HCT116 (cell line): ENCODE measurements at regions not wholly inside any gene's neighbourhood (a gene's known extent, or its start where the extent isn't known, plus 50 kb on each side); places are given as distances from the start of the nearest gene placed in this dataset.

ENCODE experiments used
- CTCF ChIP-seq, 3 experiments: fragments of 200-600 bp in 1 of 3; sonication (generic) in 1 of 3; IDR thresholded peaks in 2 of 3; conservative IDR thresholded peaks in 1 of 3; 2 replicates each; pipeline ENCODE4 v1.5.1; 2012 to 2017; ENCODE audit warnings: low read depth in 2 of 3, low read length in 2 of 3, antibody characterized with exemption in 1 of 3, borderline replicate concordance in 1 of 3, control low read depth in 1 of 3, mild to moderate bottlenecking in 1 of 3, mixed read lengths in 1 of 3, mixed run types in 1 of 3, moderate library complexity in 1 of 3; ENCODE audit not compliant: insufficient read depth in 1 of 3
- ELF1 ChIP-seq: IDR thresholded peaks from 2 replicates; pipeline ENCODE4 v1.6.1; 2012; ENCODE audit warnings: low read depth, borderline replicate concordance
- EZH2 ChIP-seq: fragments of 200-600 bp; sonication (generic); IDR thresholded peaks from 2 replicates; pipeline ENCODE4 v1.6.1; 2017; ENCODE audit warnings: antibody characterized with exemption, mixed run types
- EZH2phosphoT487 ChIP-seq: fragments of 200-600 bp; IDR thresholded peaks from 2 replicates; pipeline ENCODE4 v1.6.1; 2018; ENCODE audit warnings: antibody characterized with exemption, borderline replicate concordance
- FOSL1 ChIP-seq: IDR thresholded peaks from 2 replicates; pipeline ENCODE4 v1.6.1; 2012; ENCODE audit warnings: low read depth
- JUND ChIP-seq: IDR thresholded peaks from 2 replicates; pipeline ENCODE4 v1.6.1; 2012
- POLR2A ChIP-seq: IDR thresholded peaks from 2 replicates; pipeline ENCODE4 v1.7.0; 2011; ENCODE audit warnings: borderline replicate concordance; ENCODE audit not compliant: insufficient read depth, insufficient read length; ENCODE audit errors: extremely low read depth
- RAD21 ChIP-seq: IDR thresholded peaks from 2 replicates; pipeline ENCODE4 v1.6.1; 2012; ENCODE audit warnings: low read depth, mild to moderate bottlenecking
- REST ChIP-seq: IDR thresholded peaks from 2 replicates; pipeline ENCODE4 v1.6.1; 2012; ENCODE audit warnings: low read depth
- SRF ChIP-seq: IDR thresholded peaks from 2 replicates; pipeline ENCODE4 v1.6.1; 2012; ENCODE audit warnings: low read depth
- TCF7L2 ChIP-seq: IDR thresholded peaks from 2 replicates; pipeline ENCODE4 v1.7.0; 2011; ENCODE audit warnings: borderline replicate concordance, inconsistent platforms; ENCODE audit not compliant: insufficient read depth, insufficient read length; ENCODE audit errors: extremely low read depth
- YY1 ChIP-seq: IDR thresholded peaks from 2 replicates; pipeline ENCODE4 v1.6.1; 2011; ENCODE audit warnings: low read length, low read depth, moderate library complexity, mild to moderate bottlenecking; ENCODE audit not compliant: insufficient replicate concordance; ENCODE audit errors: extremely low read depth
- ZBTB33 ChIP-seq: IDR thresholded peaks from 2 replicates; pipeline ENCODE4 v1.6.1; 2011; ENCODE audit warnings: mild to moderate bottlenecking, low read length, moderate library complexity; ENCODE audit not compliant: insufficient replicate concordance; ENCODE audit errors: extremely low read depth

- no peak for TF ChIP-seq CTCF (IDR thresholded peaks at IDR 0.05 in 2 of 3, conservative IDR thresholded peaks at IDR 0.05 in 1 of 3; ENCODE audit: borderline replicate concordance in 1 of 3, insufficient read depth in 1 of 3, low read depth in 2 of 3, low read length in 2 of 3)
- no peak for TF ChIP-seq EZH2phosphoT487
- no peak for TF ChIP-seq YY1
- no peak for TF ChIP-seq POLR2A
- TF ChIP-seq RAD21 = no peak
- TF ChIP-seq ELF1 = no peak
- no peak for TF ChIP-seq FOSL1
- no peak for TF ChIP-seq JUND
- TF ChIP-seq REST = no peak
- no peak for TF ChIP-seq TCF7L2
- TF ChIP-seq EZH2 = no peak
- TF ChIP-seq ZBTB33 = no peak
- TF ChIP-seq SRF = no peak
Measured at GRCh38 chr7:118764221-118764620, 539.7 kb downstream of the ANKRD7 start.
